IMR-90 (cell line): ENCODE measurements at regions not wholly inside any gene's neighbourhood (a gene's known extent, or its start where the extent isn't known, plus 50 kb on each side); places are given as distances from the start of the nearest gene placed in this dataset.

ENCODE experiments used
- ATAC-seq: fragments of 200-7000 bp; cut with Tn5 transposase; 2 replicates; pipeline ENCODE4 v1.9.1; 2020; ENCODE audit warnings: low read depth, mild to moderate bottlenecking, moderate library complexity
- BruUV-seq: library from RNA; stranded (reverse); fragments of 400-500 nt; replicated peaks from 2 replicates; lab custom pipeline; 2021; lab: Mats Ljungman, UMichigan
- CTCF ChIA-PET: fragments of 300-600 bp; formaldehyde crosslinking; extraction: SDS; loops from one replicate; lab custom pipeline; 2021; ENCODE audit warnings: antibody characterized with exemption; lab: Yijun Ruan, JAX
- POLR2A ChIA-PET: fragments of 300-600 bp; sonication (Branson Sonifier 250); formaldehyde crosslinking; loops from one replicate; lab custom pipeline; 2022; ENCODE audit warnings: antibody characterized with exemption; ENCODE audit not compliant: unreplicated experiment; lab: Charles Lee
- DNase-seq: peaks from one replicate; pipeline ENCODE4 v3.0.0; 2013
- H2AFZ ChIP-seq: replicated peaks from 2 replicates; pipeline ENCODE3; 2013; ENCODE audit warnings: low read length, mild to moderate bottlenecking; ENCODE audit not compliant: poor library complexity
- H2AK5ac ChIP-seq: 2 replicates; pipeline ENCODE4 v1.6.1; 2013; ENCODE audit warnings: low read depth, low read length, inconsistent platforms
- H2AK9ac ChIP-seq: replicated peaks from 2 replicates; pipeline ENCODE3; 2013; ENCODE audit warnings: mild to moderate bottlenecking, low read depth, low read length, moderate library complexity; ENCODE audit not compliant: poor library complexity
- H2BK120ac ChIP-seq: 2 replicates; pipeline ENCODE4 v1.6.1; 2013; ENCODE audit warnings: low read depth, low read length, inconsistent platforms
- H2BK15ac ChIP-seq: 3 replicates; pipeline ENCODE4 v1.6.1; 2013; ENCODE audit warnings: low read depth, low read length, inconsistent platforms
- H2BK20ac ChIP-seq: 2 replicates; pipeline ENCODE4 v1.6.1; 2013; ENCODE audit warnings: low read depth, mild to moderate bottlenecking, inconsistent platforms, low read length, moderate library complexity
- H2BK5ac ChIP-seq: 2 replicates; pipeline ENCODE4 v1.6.1; 2013; ENCODE audit warnings: mild to moderate bottlenecking, low read depth, low read length, inconsistent platforms; ENCODE audit not compliant: poor library complexity, severe bottlenecking
- H3K14ac ChIP-seq: replicated peaks from 2 replicates; pipeline ENCODE4 v1.6.1; 2013; ENCODE audit warnings: low read depth, low read length, inconsistent platforms
- H3K18ac ChIP-seq: 2 replicates; pipeline ENCODE4 v1.6.1; 2013; ENCODE audit warnings: low read depth, low read length, control low read depth
- H3K23ac ChIP-seq: 2 replicates; pipeline ENCODE4 v1.6.1; 2013; ENCODE audit warnings: low read depth, low read length, inconsistent platforms
- H3K27ac ChIP-seq: 2 replicates; pipeline ENCODE4 v1.5.1; 2013; ENCODE audit warnings: mild to moderate bottlenecking, control low read depth, low read length; ENCODE audit not compliant: insufficient read depth
- H3K27me3 ChIP-seq: 2 replicates; pipeline ENCODE4 v1.6.1; 2013; ENCODE audit warnings: low read length; ENCODE audit not compliant: control insufficient read depth, insufficient read depth
- H3K36me3 ChIP-seq: 2 replicates; pipeline ENCODE4 v1.6.1; 2013; ENCODE audit warnings: low read length, mixed read lengths; ENCODE audit not compliant: control insufficient read depth, insufficient read depth
- H3K4ac ChIP-seq: 2 replicates; pipeline ENCODE4 v1.6.1; 2013; ENCODE audit warnings: low read depth, low read length, inconsistent platforms
- H3K4me1 ChIP-seq: 2 replicates; pipeline ENCODE4 v1.6.1; 2013; ENCODE audit warnings: low read length, mixed read lengths; ENCODE audit not compliant: control insufficient read depth, insufficient read depth
- H3K4me2 ChIP-seq: 2 replicates; pipeline ENCODE4 v1.6.1; 2013; ENCODE audit warnings: low read depth, mild to moderate bottlenecking, control low read depth, low read length, moderate library complexity
- H3K4me3 ChIP-seq: 2 replicates; pipeline ENCODE4 v1.5.1; 2013; ENCODE audit warnings: low read depth, mild to moderate bottlenecking, control low read depth, low read length, moderate library complexity; ENCODE audit not compliant: insufficient read depth
- H3K56ac ChIP-seq: 2 replicates; pipeline ENCODE4 v1.6.1; 2013; ENCODE audit warnings: low read length, inconsistent platforms; ENCODE audit not compliant: insufficient read depth; ENCODE audit errors: extremely low read depth
- H3K79me1 ChIP-seq, 2 experiments: 2 replicates each; pipeline ENCODE4 v1.6.1; 2013; ENCODE audit warnings: low read length in 2 of 2, inconsistent platforms in 1 of 2, low read depth in 1 of 2
- H3K9ac ChIP-seq: 2 replicates; pipeline ENCODE4 v1.6.1; 2013; ENCODE audit warnings: low read depth, low read length, control low read depth
- H3K9me1 ChIP-seq: 2 replicates; pipeline ENCODE4 v1.6.1; 2013; ENCODE audit warnings: low read length, inconsistent platforms; ENCODE audit not compliant: insufficient read depth
- H3K9me3 ChIP-seq: 2 replicates; pipeline ENCODE4 v1.6.1; 2013; ENCODE audit warnings: low read length; ENCODE audit not compliant: control insufficient read depth, insufficient read depth
- H4K20me1 ChIP-seq: 2 replicates; pipeline ENCODE4 v1.6.1; 2013; ENCODE audit warnings: low read length, inconsistent platforms; ENCODE audit not compliant: insufficient read depth
- H4K5ac ChIP-seq: 2 replicates; pipeline ENCODE4 v1.6.1; 2013; ENCODE audit warnings: mild to moderate bottlenecking, low read depth, low read length, control low read depth
- H4K8ac ChIP-seq, 2 experiments: 2 replicates each; pipeline ENCODE4 v1.6.1; 2013; ENCODE audit warnings: low read depth in 2 of 2, low read length in 2 of 2, control low read depth in 1 of 2, inconsistent platforms in 1 of 2
- H4K91ac ChIP-seq: 2 replicates; pipeline ENCODE4 v1.6.1; 2013; ENCODE audit warnings: low read depth, low read length, inconsistent platforms; ENCODE audit not compliant: insufficient read depth
- FOS ChIP-seq: fragments of 150-350 bp; IDR thresholded peaks from 2 replicates; pipeline ENCODE4 v1.6.1; 2016; ENCODE audit warnings: low read depth, low read length
- MAFK ChIP-seq: IDR thresholded peaks from 2 replicates; pipeline ENCODE4 v1.6.1; 2012; ENCODE audit warnings: low read depth, low read length, improper control_type of control experiment
- MAZ ChIP-seq: IDR thresholded peaks from 2 replicates; pipeline ENCODE4 v1.6.1; 2012; ENCODE audit warnings: low read depth, mild to moderate bottlenecking, low read length, improper control_type of control experiment, moderate library complexity, borderline replicate concordance
- MXI1 ChIP-seq: IDR thresholded peaks from 2 replicates; pipeline ENCODE4 v1.6.1; 2012; ENCODE audit warnings: low read depth, mild to moderate bottlenecking, low read length, moderate library complexity, borderline replicate concordance
- NFE2L2 ChIP-seq: fragments of 150-350 bp; IDR thresholded peaks from 2 replicates; pipeline ENCODE4 v1.6.1; 2016; ENCODE audit warnings: low read depth, mild to moderate bottlenecking, low read length
- RAD21 ChIP-seq: IDR thresholded peaks from 2 replicates; pipeline ENCODE4 v1.6.1; 2012; ENCODE audit warnings: low read length, improper control_type of control experiment
- RFX5 ChIP-seq: IDR thresholded peaks from 2 replicates; pipeline ENCODE4 v1.8.0; 2012; ENCODE audit warnings: low read depth, mild to moderate bottlenecking, low read length, moderate library complexity
- SMC3 ChIP-seq: fragments of 150-350 bp; IDR thresholded peaks from 2 replicates; pipeline ENCODE4 v1.6.1; 2016; ENCODE audit warnings: low read depth, mild to moderate bottlenecking, antibody characterized with exemption, low read length, moderate library complexity
- USF2 ChIP-seq: fragments of 150-350 bp; IDR thresholded peaks from 2 replicates; pipeline ENCODE4 v1.6.1; 2017; ENCODE audit warnings: mild to moderate bottlenecking, antibody characterized with exemption, low read length, low read depth
- WGBS, 2 experiments: methylation state at CpG; one replicate each; pipeline versions ENCODE4 v1.1.5 to v1.1.7; 2013; ENCODE audit warnings: missing lambda C conversion rate in 2 of 2; ENCODE audit not compliant: insufficient read length in 1 of 2; ENCODE audit errors: extremely low coverage in 2 of 2; 5-methylcytosine and 5-hydroxymethylcytosine counted together
- dilution Hi-C: fragments of 300-500 bp; cut with HindIII; formaldehyde crosslinking; loops from one replicate; pipeline ENCODE4 v1.14.3; 2018; ENCODE audit warnings: low sequenced_read_pairs; ENCODE audit not compliant: unreplicated experiment
- in situ Hi-C: fragments of 300-500 bp; cut with MboI; formaldehyde crosslinking; loops from 3 replicates; pipeline ENCODE4 v1.14.3; 2019; ENCODE audit warnings: low sequenced_read_pairs, inconsistent platforms, mixed read lengths
- intact Hi-C: fragments of 100-400 bp; cut with micrococcal nuclease; formaldehyde crosslinking; loops from 2 replicates; pipeline ENCODE4 v1.10.0; 2022
- TF ChIP-seq, protein P1 (sequence below): conservative IDR thresholded peaks from 2 replicates; pipeline ENCODE4 v1.5.1; 2012; ENCODE audit warnings: mild to moderate bottlenecking, low read depth, low read length, improper control_type of control experiment

DNA sequence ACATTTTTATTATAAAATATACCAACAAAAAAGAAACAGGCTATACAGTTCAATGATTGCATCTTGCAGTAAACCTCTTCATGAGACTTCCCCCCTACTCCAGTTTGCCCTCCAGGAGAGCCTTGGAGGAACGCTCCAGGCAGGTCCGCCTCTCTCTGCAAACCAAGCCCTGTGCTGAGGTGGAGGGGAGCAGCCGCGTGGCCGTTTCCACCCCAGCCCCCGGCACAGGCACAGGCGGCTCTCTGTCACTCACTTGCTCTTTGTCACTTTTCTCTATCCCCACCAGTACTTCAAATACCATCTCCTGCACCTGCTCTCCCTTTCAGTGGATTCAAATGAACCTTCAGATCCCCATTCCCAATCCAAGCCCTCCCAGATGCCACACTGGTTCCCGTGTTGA is 479.9 kb downstream of the OCA2 start:
- Histone ChIP-seq H3K27me3 (no peaks in the 10 kb centered on the region), H3K23ac (no peak overlapping the region), H3K9me3 (peaks cover 9% of the 10 kb centered on the region), H4K8ac (no peak overlapping the region), H4K20me1 (no peaks in the 10 kb centered on the region), H2AK9ac (no peak overlapping the region), H4K5ac (no peak overlapping the region), H3K9me1 (no peaks in the 10 kb centered on the region), H2BK5ac (no peak overlapping the region), H2AK5ac (no peak overlapping the region), H3K4me1 (no peaks in the 10 kb centered on the region), H4K91ac (no peak overlapping the region), H3K18ac (no peak overlapping the region), H3K36me3 (no peaks in the 10 kb centered on the region), H3K14ac (no peak overlapping the region), H3K27ac (no peak overlapping the region), H3K4me3 (no peak overlapping the region), H2BK20ac (no peak overlapping the region), H3K79me1 (no peaks in the 10 kb centered on the region), H3K9ac (no peak overlapping the region), H3K4me2 (no peak overlapping the region), H2BK120ac (no peak overlapping the region), H2AFZ (no peak overlapping the region), H3K56ac (no peak overlapping the region), H3K4ac (no peak overlapping the region), H2BK15ac (no peak overlapping the region)
- CTCF ChIA-PET: no interaction called here
- TF ChIP-seq RFX5 (no peak), MAFK (no peak), SMC3 (no peak), RAD21 (no peak), FOS (no peak), MAZ (no peak), NFE2L2 (no peak), MXI1 (no peak), USF2 (no peak)
- TF ChIP-seq, protein P1, sequence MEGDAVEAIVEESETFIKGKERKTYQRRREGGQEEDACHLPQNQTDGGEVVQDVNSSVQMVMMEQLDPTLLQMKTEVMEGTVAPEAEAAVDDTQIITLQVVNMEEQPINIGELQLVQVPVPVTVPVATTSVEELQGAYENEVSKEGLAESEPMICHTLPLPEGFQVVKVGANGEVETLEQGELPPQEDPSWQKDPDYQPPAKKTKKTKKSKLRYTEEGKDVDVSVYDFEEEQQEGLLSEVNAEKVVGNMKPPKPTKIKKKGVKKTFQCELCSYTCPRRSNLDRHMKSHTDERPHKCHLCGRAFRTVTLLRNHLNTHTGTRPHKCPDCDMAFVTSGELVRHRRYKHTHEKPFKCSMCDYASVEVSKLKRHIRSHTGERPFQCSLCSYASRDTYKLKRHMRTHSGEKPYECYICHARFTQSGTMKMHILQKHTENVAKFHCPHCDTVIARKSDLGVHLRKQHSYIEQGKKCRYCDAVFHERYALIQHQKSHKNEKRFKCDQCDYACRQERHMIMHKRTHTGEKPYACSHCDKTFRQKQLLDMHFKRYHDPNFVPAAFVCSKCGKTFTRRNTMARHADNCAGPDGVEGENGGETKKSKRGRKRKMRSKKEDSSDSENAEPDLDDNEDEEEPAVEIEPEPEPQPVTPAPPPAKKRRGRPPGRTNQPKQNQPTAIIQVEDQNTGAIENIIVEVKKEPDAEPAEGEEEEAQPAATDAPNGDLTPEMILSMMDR: no peak
- DNase-seq (no peak), ATAC-seq (no peak)
- intact Hi-C loops (no loop called here), dilution Hi-C loops (no loop called here), in situ Hi-C loops (no loop called here)
- POLR2A ChIA-PET: no interaction called here
- no CpG with 5 or more reads among the region's 8 CpGs for WGBS, 2 experiments
- BruUV-seq: no TSS peak
